AG04450 (cell line): ENCODE measurements at regions not wholly inside any gene's neighbourhood (a gene's known extent, or its start where the extent isn't known, plus 50 kb on each side); places are given as distances from the start of the nearest gene placed in this dataset.
"Not testable (repeated sequence)": the region's sequence is repeated elsewhere in the genome, so short reads cannot be mapped to it uniquely, and the experiment has no call there.

Source experiments
- CTCF ChIA-PET: fragments of 300-600, 350-600 bp; formaldehyde crosslinking; extraction: SDS; loops from one replicate; lab custom pipeline; 2022; ENCODE audit warnings: antibody characterized with exemption, inconsistent platforms; lab: Charles Lee
- POLR2A ChIA-PET: fragments of 350-600 bp; formaldehyde crosslinking; extraction: SDS; loops from one replicate; lab custom pipeline; 2021; ENCODE audit warnings: antibody characterized with exemption, inconsistent platforms; lab: Yijun Ruan, JAX
- DNase-seq: peaks from one replicate; pipeline ENCODE4 v3.0.0-alpha.2; 2011; ENCODE audit warnings: low read depth, low spot score
- H3K27ac ChIP-seq: one replicate; pipeline ENCODE4 v1.5.1; 2012; ENCODE audit warnings: low read depth, low read length, control low read depth
- H3K27me3 ChIP-seq: one replicate; pipeline ENCODE4 v1.6.0; 2012; ENCODE audit warnings: low read length; ENCODE audit not compliant: control insufficient read depth, insufficient read depth
- H3K4me3 ChIP-seq: 2 replicates; pipeline ENCODE4 v1.5.1; 2011; ENCODE audit warnings: mild to moderate bottlenecking, low read depth, low read length, control low read depth
- H3K9me3 ChIP-seq: 2 replicates; pipeline ENCODE4 v1.5.1; 2012; ENCODE audit warnings: low read length; ENCODE audit not compliant: control insufficient read depth, insufficient read depth
- TF ChIP-seq, protein P1 (sequence below): IDR thresholded peaks from 2 replicates; pipeline ENCODE4 v1.5.1; 2011; ENCODE audit warnings: low read depth, low read length, control low read depth, inconsistent platforms

GRCh38 chr4:186405957-186406356, 140.0 kb downstream of the F11 start:
- Histone ChIP-seq H3K27me3 (no peaks in the 10 kb centered on the region), H3K4me3 (no peak overlapping the region), H3K27ac (no peak overlapping the region), H3K9me3 (peaks cover 12% of the 10 kb centered on the region)
- TF ChIP-seq, protein P1, sequence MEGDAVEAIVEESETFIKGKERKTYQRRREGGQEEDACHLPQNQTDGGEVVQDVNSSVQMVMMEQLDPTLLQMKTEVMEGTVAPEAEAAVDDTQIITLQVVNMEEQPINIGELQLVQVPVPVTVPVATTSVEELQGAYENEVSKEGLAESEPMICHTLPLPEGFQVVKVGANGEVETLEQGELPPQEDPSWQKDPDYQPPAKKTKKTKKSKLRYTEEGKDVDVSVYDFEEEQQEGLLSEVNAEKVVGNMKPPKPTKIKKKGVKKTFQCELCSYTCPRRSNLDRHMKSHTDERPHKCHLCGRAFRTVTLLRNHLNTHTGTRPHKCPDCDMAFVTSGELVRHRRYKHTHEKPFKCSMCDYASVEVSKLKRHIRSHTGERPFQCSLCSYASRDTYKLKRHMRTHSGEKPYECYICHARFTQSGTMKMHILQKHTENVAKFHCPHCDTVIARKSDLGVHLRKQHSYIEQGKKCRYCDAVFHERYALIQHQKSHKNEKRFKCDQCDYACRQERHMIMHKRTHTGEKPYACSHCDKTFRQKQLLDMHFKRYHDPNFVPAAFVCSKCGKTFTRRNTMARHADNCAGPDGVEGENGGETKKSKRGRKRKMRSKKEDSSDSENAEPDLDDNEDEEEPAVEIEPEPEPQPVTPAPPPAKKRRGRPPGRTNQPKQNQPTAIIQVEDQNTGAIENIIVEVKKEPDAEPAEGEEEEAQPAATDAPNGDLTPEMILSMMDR = no peak
- ChIA-PET POLR2A (no interaction called here), CTCF (no interaction called here)
- no peak for DNase-seq

DNA sequence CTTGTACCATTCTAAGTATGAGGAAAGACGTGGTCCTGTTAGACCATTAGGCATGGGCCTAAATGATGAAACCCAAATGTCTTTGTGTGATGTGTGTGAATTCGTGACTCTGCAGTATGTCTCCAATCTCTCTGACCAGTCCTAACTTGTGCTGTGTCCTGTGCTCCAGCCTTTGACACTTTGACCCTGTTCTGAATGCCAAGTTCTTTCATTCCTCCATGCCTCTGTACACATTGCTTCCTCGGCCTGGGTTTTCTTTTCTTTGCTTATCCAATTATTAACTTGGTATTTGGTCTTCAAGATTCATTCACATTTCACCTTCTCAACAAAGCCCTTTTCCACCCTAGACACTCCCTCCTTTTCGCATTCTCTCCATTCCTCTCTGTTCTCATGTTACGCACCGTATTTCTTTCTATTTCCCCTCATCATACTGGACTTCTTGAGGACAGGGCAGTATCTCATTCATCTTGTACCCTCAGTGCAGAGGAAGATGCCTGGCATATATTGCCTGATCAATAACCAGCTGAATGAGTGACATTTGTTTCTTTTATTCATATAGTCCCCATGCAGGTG, 138.7 kb downstream of the F11 start:
- Histone ChIP-seq H3K4me3 (no peak overlapping the region), H3K27me3 (no peaks in the 10 kb centered on the region), H3K27ac (no peak overlapping the region), H3K9me3 (peaks cover 12% of the 10 kb centered on the region)
- TF ChIP-seq, protein P1 = no peak
- ChIA-PET POLR2A (no interaction called here), CTCF (no interaction called here)
- DNase-seq = no peak

GRCh38 chr4:186400676-186401075, 134.7 kb downstream of the F11 start:
- TF ChIP-seq, protein P1 = no peak
- POLR2A ChIA-PET = no interaction called here
- no peak for DNase-seq
- 0 out of 2 replicates have a peak, but pooled peaks cover 4% of the 10 kb centered on the region for H3K9me3 ChIP-seq
- H3K27me3 ChIP-seq = no peaks in the 10 kb centered on the region
- H3K27ac ChIP-seq = no peak overlapping the region
- CTCF ChIA-PET = no interaction called here
- no peak overlapping the region for H3K4me3 ChIP-seq

GRCh38 chr4:186392017-186392416, 126.0 kb downstream of the F11 start:
- no peak overlapping the region for H3K4me3 ChIP-seq
- ChIA-PET POLR2A (no interaction called here), CTCF (no interaction called here)
- no peaks in the 10 kb centered on the region for H3K27me3 ChIP-seq
- no peak for DNase-seq
- no peak overlapping the region for H3K27ac ChIP-seq
- TF ChIP-seq, protein P1 = no peak
- H3K9me3 ChIP-seq = no peaks in the 10 kb centered on the region; the same call in 1 of the 2 replicates

GRCh38 chr4:186384328-186384727, 118.3 kb downstream of the F11 start:
- not testable (repeated sequence) for H3K27me3 ChIP-seq, H3K4me3 ChIP-seq, H3K9me3 ChIP-seq, DNase-seq, H3K27ac ChIP-seq
- POLR2A ChIA-PET = interaction anchor here (0.6 kb wide), 1 partner anchor 33 kb away, joined by 4 read pairs; no protein-coding TSS in a partner anchor
- CTCF ChIA-PET = interaction anchor here (0.6 kb wide), 1 partner anchor 159 kb away, joined by 4 read pairs; no protein-coding TSS in a partner anchor
